Neural cell (in vitro differentiated cells): ENCODE measurements at regions not wholly inside any gene's neighbourhood (a gene's known extent, or its start where the extent isn't known, plus 50 kb on each side); places are given as distances from the start of the nearest gene placed in this dataset.

Experiments
- H2AFZ ChIP-seq: fragments of 200-600, 300-800 bp; sonication (generic), shearing (Covaris generic); 2 replicates; pipeline ENCODE4 v1.6.0; 2014; ENCODE audit warnings: low read depth, mild to moderate bottlenecking, antibody characterized with exemption, low read length, moderate library complexity
- H3F3A ChIP-seq: fragments of 200-600 bp; shearing (Covaris generic); 2 replicates; pipeline ENCODE4 v1.6.1; 2016; ENCODE audit warnings: mild to moderate bottlenecking, moderate library complexity, mixed read lengths, antibody characterized with exemption, low read length; ENCODE audit not compliant: insufficient read depth, poor library complexity, severe bottlenecking
- H3K27ac ChIP-seq: fragments of 200-600, 300-800 bp; sonication (generic), shearing (Covaris generic); 2 replicates; pipeline ENCODE4 v1.5.1; 2014; ENCODE audit warnings: mild to moderate bottlenecking, low read length, moderate library complexity
- H3K27me3 ChIP-seq: fragments of 300-800, 200-600 bp; sonication (generic), shearing (Covaris generic); 2 replicates; pipeline ENCODE4 v1.6.0; 2014; ENCODE audit warnings: mild to moderate bottlenecking, low read depth, low read length, moderate library complexity; ENCODE audit not compliant: insufficient read depth
- H3K36me3 ChIP-seq: fragments of 300-800, 200-600 bp; sonication (generic), shearing (Covaris generic); 2 replicates; pipeline ENCODE4 v1.5.1; 2014; ENCODE audit warnings: mild to moderate bottlenecking, antibody characterized with exemption, low read length, moderate library complexity; ENCODE audit not compliant: insufficient read depth
- H3K4me2 ChIP-seq: fragments of 300-800, 200-600 bp; sonication (generic), shearing (Covaris generic); 2 replicates; pipeline ENCODE4 v1.6.0; 2014; ENCODE audit warnings: mild to moderate bottlenecking, low read length
- H3K4me3 ChIP-seq: fragments of 300-800, 200-600 bp; sonication (generic), shearing (Covaris generic); 2 replicates; pipeline ENCODE4 v1.5.1; 2014; ENCODE audit warnings: mild to moderate bottlenecking, low read length, moderate library complexity
- H3K79me2 ChIP-seq: fragments of 200-600 bp; shearing (Covaris generic); replicated peaks from 2 replicates; pipeline ENCODE4 v1.6.0; 2014; ENCODE audit warnings: mild to moderate bottlenecking, low read length, moderate library complexity; ENCODE audit not compliant: insufficient read depth
- H3K9ac ChIP-seq: fragments of 300-800, 200-600 bp; sonication (generic), shearing (Covaris generic); 2 replicates; pipeline ENCODE4 v1.6.1; 2016; ENCODE audit warnings: mild to moderate bottlenecking, low read length, mixed read lengths
- H3K9me2 ChIP-seq: fragments of 200-600 bp; shearing (Covaris generic); 2 replicates; pipeline ENCODE4 v1.6.1; 2016; ENCODE audit warnings: mild to moderate bottlenecking, low read length, mixed read lengths; ENCODE audit not compliant: insufficient read depth
- H3K9me3 ChIP-seq: fragments of 200-600, 300-800 bp; sonication (generic), shearing (Covaris generic); 2 replicates; pipeline ENCODE4 v1.6.1; 2016; ENCODE audit warnings: mild to moderate bottlenecking, mixed run types, low read length, moderate library complexity, mixed read lengths
- H4K20me1 ChIP-seq: fragments of 200-600 bp; shearing (Covaris generic); 2 replicates; pipeline ENCODE4 v1.6.1; 2016; ENCODE audit warnings: mild to moderate bottlenecking, mixed run types; ENCODE audit not compliant: insufficient read depth
- CTCF ChIP-seq: fragments of 450-650 bp; IDR thresholded peaks from 2 replicates; pipeline ENCODE4 v1.5.1; 2014; ENCODE audit warnings: antibody characterized with exemption, mild to moderate bottlenecking, moderate library complexity; ENCODE audit not compliant: poor library complexity, severe bottlenecking
- EP300 ChIP-seq: fragments of 450-650 bp; conservative IDR thresholded peaks from 2 replicates; pipeline ENCODE4 v1.6.1; 2014; ENCODE audit warnings: antibody characterized with exemption, mild to moderate bottlenecking, moderate library complexity; ENCODE audit not compliant: poor library complexity, severe bottlenecking
- EZH2 ChIP-seq: fragments of 200-600, 300-800 bp; shearing (Covaris generic), sonication (generic); IDR thresholded peaks from 2 replicates; pipeline ENCODE4 v1.6.1; 2014; ENCODE audit warnings: antibody characterized with exemption, low read length, borderline replicate concordance, mild to moderate bottlenecking; ENCODE audit not compliant: insufficient read depth, poor library complexity, severe bottlenecking
- MXI1 ChIP-seq: fragments of 450-650 bp; conservative IDR thresholded peaks from 2 replicates; pipeline ENCODE4 v1.6.1; 2014; ENCODE audit warnings: antibody characterized with exemption, mild to moderate bottlenecking; ENCODE audit not compliant: poor library complexity, severe bottlenecking
- POLR2AphosphoS5 ChIP-seq: IDR thresholded peaks from 2 replicates; pipeline ENCODE4 v1.6.1; 2012
- RAD21 ChIP-seq: fragments of 450-650 bp; conservative IDR thresholded peaks from 2 replicates; pipeline ENCODE4 v1.6.1; 2014; ENCODE audit warnings: antibody characterized with exemption, mild to moderate bottlenecking, moderate library complexity
- REST ChIP-seq: IDR thresholded peaks from 2 replicates; pipeline ENCODE4 v1.6.1; 2012; ENCODE audit warnings: borderline replicate concordance
- SMC3 ChIP-seq: fragments of 450-650 bp; conservative IDR thresholded peaks from 2 replicates; pipeline ENCODE4 v1.6.1; 2014; ENCODE audit warnings: antibody characterized with exemption, mild to moderate bottlenecking, moderate library complexity; ENCODE audit not compliant: poor library complexity
- TAF1 ChIP-seq: IDR thresholded peaks from 2 replicates; pipeline ENCODE4 v1.6.1; 2012; ENCODE audit warnings: low read depth

GRCh38 chr11:69963533-69964246 lies 114.4 kb upstream of the ANO1 start:
- Histone ChIP-seq H3K36me3 (no peaks in the 10 kb centered on the region), H3K79me2 (no peaks in the 10 kb centered on the region), H3F3A (no peaks in the 10 kb centered on the region), H3K9me2 (no peaks in the 10 kb centered on the region), H3K4me3 (no peak overlapping the region), H3K9me3 (no peaks in the 10 kb centered on the region), H4K20me1 (no peaks in the 10 kb centered on the region), H3K27ac (no peak overlapping the region), H3K4me2 (no peak overlapping the region), H3K27me3 (no peaks in the 10 kb centered on the region), H2AFZ (no peak overlapping the region), H3K9ac (no peak overlapping the region)
- TF ChIP-seq MXI1 (no peak), POLR2AphosphoS5 (no peak), TAF1 (no peak), EZH2 (no peak), SMC3 (no peak), REST (no peak), RAD21 (no peak), EP300 (no peak), CTCF (no peak)

- Histone ChIP-seq H3K9ac (no peak overlapping the region), H4K20me1 (no peaks in the 10 kb centered on the region), H3K9me3 (no peaks in the 10 kb centered on the region), H3F3A (no peaks in the 10 kb centered on the region), H3K27ac (no peak overlapping the region), H2AFZ (no peak overlapping the region), H3K27me3 (no peaks in the 10 kb centered on the region), H3K79me2 (no peaks in the 10 kb centered on the region), H3K36me3 (no peaks in the 10 kb centered on the region), H3K4me2 (no peak overlapping the region), H3K4me3 (no peak overlapping the region), H3K9me2 (no peaks in the 10 kb centered on the region)
- TF ChIP-seq TAF1 (no peak), MXI1 (no peak), REST (no peak), CTCF (no peak), RAD21 (no peak), EZH2 (no peak), SMC3 (no peak), EP300 (no peak), POLR2AphosphoS5 (no peak)
Measured at GRCh38 chr11:69964247-69964643, 113.9 kb upstream of the ANO1 start.
